Stomach (tissue), 8 donors: ENCODE measurements at regions not wholly inside any gene's neighbourhood (a gene's known extent, or its start where the extent isn't known, plus 50 kb on each side); places are given as distances from the start of the nearest gene placed in this dataset.
A peak's percentile ranks its signal among the peaks of the same experiment; 100 is the strongest.

ENCODE experiments used
- DNase-seq, 2 donors: peaks; one replicate each; pipeline versions ENCODE4 v3.0.0 to v3.0.0-alpha.2; 2013 to 2019
- H3K27ac ChIP-seq, 5 donors: fragments of 200-600 bp in 4 of 5; sonication (generic) in 4 of 5; one replicate each; pipeline ENCODE4 v1.5.1; 2013 to 2019; ENCODE audit warnings: mild to moderate bottlenecking in 1 of 5, moderate library complexity in 1 of 5
- H3K27me3 ChIP-seq, 3 donors: fragments of 200-600 bp; sonication (generic); one replicate each; pipeline ENCODE4 v1.5.1; 2017 to 2019; ENCODE audit warnings: mixed run types in 1 of 3
- H3K36me3 ChIP-seq, 4 donors: fragments of 200-600 bp; sonication (generic); 1 replicate in 3 of 4; 2 replicates in 1 of 4; pipeline ENCODE4 v1.5.1; 2016 to 2019
- H3K4me1 ChIP-seq, 4 donors: fragments of 200-600 bp; sonication (generic); one replicate each; pipeline ENCODE4 v1.5.1; 2016 to 2019
- H3K4me3 ChIP-seq, 4 donors: fragments of 200-600 bp; sonication (generic) in 3 of 4; one replicate each; pipeline ENCODE4 v1.5.1; 2016 to 2019; ENCODE audit warnings: mild to moderate bottlenecking in 1 of 4
- H3K9me3 ChIP-seq, 4 donors: fragments of 200-600 bp; sonication (generic); one replicate each; pipeline ENCODE4 v1.5.1; 2016 to 2019
- CTCF ChIP-seq, 7 experiments: fragments of 450-650 bp in 4 of 7; fragments of 200-600 bp in 3 of 7; sonication (generic) in 3 of 7; IDR thresholded peaks; one replicate each; pipeline ENCODE4 v1.5.1; 2016 to 2019; ENCODE audit warnings: antibody characterized with exemption in 7 of 7, control low read depth in 2 of 7, mild to moderate bottlenecking in 1 of 7
- EP300 ChIP-seq: sonication (generic); formaldehyde crosslinking; IDR thresholded peaks from one replicate; pipeline ENCODE4 v1.6.1; 2017; ENCODE audit warnings: antibody characterized with exemption
- POLR2A ChIP-seq, 4 donors: fragments of 450-650 bp; IDR thresholded peaks; one replicate each; pipeline ENCODE4 v1.6.1; 2016; ENCODE audit warnings: antibody characterized with exemption in 4 of 4, control low read depth in 2 of 4, mild to moderate bottlenecking in 1 of 4, moderate library complexity in 1 of 4
- POLR2AphosphoS5 ChIP-seq, 3 donors: sonication (generic); formaldehyde crosslinking; IDR thresholded peaks; one replicate each; pipeline ENCODE4 v1.6.1; 2016; ENCODE audit warnings: antibody characterized with exemption in 3 of 3
- WGBS, 5 donors: extraction: QIAGEN DNeasy Blood & Tissue Kit in 3 of 5; methylation state at CpG; one replicate each; pipeline versions ENCODE4 v1.1.5 to v1.1.7; 2013 to 2018; 5-methylcytosine and 5-hydroxymethylcytosine counted together
- intact Hi-C: fragments of 100-400 bp; cut with DNase I; formaldehyde crosslinking; loops from one replicate; pipeline ENCODE4 v1.15.1; 2023; ENCODE audit warnings: low total_unique reads
- donor health status: healthy with polysubstance abuse.
- donor health status: Bipolar disorder and iron deficiency.
- donor health status: healthy.

GRCh38 chr2:100192825-100193224 is 50.4 kb upstream of the AFF3 start:
- H3K36me3 ChIP-seq, result no peaks in the 10 kb centered on the region
- intact Hi-C loops, result no loop called here
- no peak for TF ChIP-seq POLR2A (IDR thresholded peaks at IDR 0.05)
- no peak for TF ChIP-seq EP300
- no peak for TF ChIP-seq CTCF (IDR thresholded peaks at IDR 0.05)
- no peak for TF ChIP-seq POLR2AphosphoS5 (IDR thresholded peaks at IDR 0.05)
- 59 to 80% (median 70%) methylated on average over 4 of the region's 4 CpGs for WGBS, 5 donors
- peak overlapping the region in 3 of 5 donors; percentile 29 to 53 (median 43) for H3K27ac ChIP-seq
- DNase-seq, result no peak
- peaks cover 14 to 56% (median 27%) of the 10 kb centered on the region in 4 donors for H3K4me1 ChIP-seq
- H3K4me3 ChIP-seq, result no peak overlapping the region
- H3K27me3 ChIP-seq, result no peaks in the 10 kb centered on the region
- H3K9me3 ChIP-seq, result no peaks in the 10 kb centered on the region

- Histone ChIP-seq H3K4me3 (no peak overlapping the region), H3K27me3 (no peaks in the 10 kb centered on the region), H3K9me3 (no peaks in the 10 kb centered on the region), H3K36me3 (no peaks in the 10 kb centered on the region), H3K4me1 (peaks cover 8 to 51% (median 22%) of the 10 kb centered on the region in 4 donors), H3K27ac (peak overlapping the region in 1 of 5 donors; percentile 53)
- WGBS, 5 donors, result 90 to 100% (median 95%) methylated on average over 3 of the region's 3 CpGs
- intact Hi-C loops, result no loop called here
- TF ChIP-seq POLR2AphosphoS5 (IDR thresholded peaks at IDR 0.05), result no peak
- no peak for DNase-seq
Measured at GRCh38 chr2:100192300-100192699, 49.9 kb upstream of the AFF3 start.
